ENCODE measurements at regions not wholly inside any gene's neighbourhood (a gene's known extent, or its start where the extent isn't known, plus 50 kb on each side); places are given as distances from the start of the nearest gene placed in this dataset.

DNA sequence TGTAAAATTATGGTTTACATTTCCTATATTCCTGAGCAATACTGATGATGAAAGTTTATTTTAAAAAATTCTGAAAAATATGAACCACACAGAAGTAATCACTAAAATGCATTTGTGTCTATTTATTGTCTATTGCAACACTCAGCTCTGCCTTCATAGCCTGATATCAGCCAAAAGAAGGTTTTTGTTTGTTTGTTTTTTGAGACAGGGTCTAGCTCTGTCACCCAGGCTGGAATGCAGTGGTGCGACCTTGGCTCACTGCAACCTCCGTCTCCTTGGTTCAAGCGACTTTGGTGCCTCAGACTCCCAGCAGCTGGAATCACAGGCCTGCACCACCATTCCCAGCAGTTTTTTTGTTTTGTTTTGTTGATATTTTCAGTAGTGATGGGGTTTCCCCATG is 1560.2 kb downstream of the SI start:
- CTCF ChIA-PET, result no interaction called here
- Histone ChIP-seq H3K4me3 (ENCODE audit: low read depth, low read length) (no peak overlapping the region), H3K36me3 (ENCODE audit: control insufficient read depth in 2 of 2, insufficient read depth in 1 of 2, low read length in 2 of 2) (no peaks in the 10 kb centered on the region), H3K4me1 (ENCODE audit: control insufficient read depth, insufficient read depth, low read length) (no peaks in the 10 kb centered on the region), H3K9me3 (ENCODE audit: control insufficient read depth, insufficient read depth, low read depth, low read length) (no peaks in the 10 kb centered on the region), H3K27ac (ENCODE audit: extremely low read depth, low read depth, low read length) (no peak overlapping the region)
- TF ChIP-seq, protein P1, sequence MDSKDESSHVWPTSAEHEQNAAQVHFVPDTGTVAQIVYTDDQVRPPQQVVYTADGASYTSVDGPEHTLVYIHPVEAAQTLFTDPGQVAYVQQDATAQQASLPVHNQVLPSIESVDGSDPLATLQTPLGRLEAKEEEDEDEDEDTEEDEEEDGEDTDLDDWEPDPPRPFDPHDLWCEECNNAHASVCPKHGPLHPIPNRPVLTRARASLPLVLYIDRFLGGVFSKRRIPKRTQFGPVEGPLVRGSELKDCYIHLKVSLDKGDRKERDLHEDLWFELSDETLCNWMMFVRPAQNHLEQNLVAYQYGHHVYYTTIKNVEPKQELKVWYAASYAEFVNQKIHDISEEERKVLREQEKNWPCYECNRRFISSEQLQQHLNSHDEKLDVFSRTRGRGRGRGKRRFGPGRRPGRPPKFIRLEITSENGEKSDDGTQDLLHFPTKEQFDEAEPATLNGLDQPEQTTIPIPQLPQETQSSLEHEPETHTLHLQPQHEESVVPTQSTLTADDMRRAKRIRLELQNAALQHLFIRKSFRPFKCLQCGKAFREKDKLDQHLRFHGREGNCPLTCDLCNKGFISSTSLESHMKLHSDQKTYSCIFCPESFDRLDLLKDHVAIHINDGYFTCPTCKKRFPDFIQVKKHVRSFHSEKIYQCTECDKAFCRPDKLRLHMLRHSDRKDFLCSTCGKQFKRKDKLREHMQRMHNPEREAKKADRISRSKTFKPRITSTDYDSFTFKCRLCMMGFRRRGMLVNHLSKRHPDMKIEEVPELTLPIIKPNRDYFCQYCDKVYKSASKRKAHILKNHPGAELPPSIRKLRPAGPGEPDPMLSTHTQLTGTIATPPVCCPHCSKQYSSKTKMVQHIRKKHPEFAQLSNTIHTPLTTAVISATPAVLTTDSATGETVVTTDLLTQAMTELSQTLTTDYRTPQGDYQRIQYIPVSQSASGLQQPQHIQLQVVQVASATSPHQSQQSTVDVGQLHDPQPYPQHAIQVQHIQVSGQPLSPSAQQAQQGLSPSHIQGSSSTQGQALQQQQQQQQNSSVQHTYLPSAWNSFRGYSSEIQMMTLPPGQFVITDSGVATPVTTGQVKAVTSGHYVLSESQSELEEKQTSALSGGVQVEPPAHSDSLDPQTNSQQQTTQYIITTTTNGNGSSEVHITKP (tag by site-specific recombination; IDR thresholded peaks at IDR 0.05), result no peak
- no peak for TF ChIP-seq ZNF555 (tag by site-specific recombination; conservative IDR thresholded peaks at IDR 0.05)
- TF ChIP-seq ZBTB48 (tag by site-specific recombination; IDR thresholded peaks at IDR 0.05), result no peak
- TF ChIP-seq ZNF530 (tag by site-specific recombination; IDR thresholded peaks at IDR 0.05; ENCODE audit: low read depth), result no peak
- TF ChIP-seq ZNF341 (tag by site-specific recombination; IDR thresholded peaks at IDR 0.05; ENCODE audit: low read depth), result no peak
- TF ChIP-seq ZNF596 (tag by site-specific recombination; IDR thresholded peaks at IDR 0.05), result no peak
- TF ChIP-seq, protein P2, sequence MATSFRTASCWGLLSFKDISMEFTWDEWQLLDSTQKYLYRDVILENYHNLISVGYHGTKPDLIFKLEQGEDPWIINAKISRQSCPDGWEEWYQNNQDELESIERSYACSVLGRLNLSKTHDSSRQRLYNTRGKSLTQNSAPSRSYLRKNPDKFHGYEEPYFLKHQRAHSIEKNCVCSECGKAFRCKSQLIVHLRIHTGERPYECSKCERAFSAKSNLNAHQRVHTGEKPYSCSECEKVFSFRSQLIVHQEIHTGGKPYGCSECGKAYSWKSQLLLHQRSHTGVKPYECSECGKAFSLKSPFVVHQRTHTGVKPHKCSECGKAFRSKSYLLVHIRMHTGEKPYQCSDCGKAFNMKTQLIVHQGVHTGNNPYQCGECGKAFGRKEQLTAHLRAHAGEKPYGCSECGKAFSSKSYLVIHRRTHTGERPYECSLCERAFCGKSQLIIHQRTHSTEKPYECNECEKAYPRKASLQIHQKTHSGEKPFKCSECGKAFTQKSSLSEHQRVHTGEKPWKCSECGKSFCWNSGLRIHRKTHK (tag by site-specific recombination; IDR thresholded peaks at IDR 0.05), result no peak
- no peak for TF ChIP-seq ZNF707 (tag by site-specific recombination; IDR thresholded peaks at IDR 0.05)
- TF ChIP-seq ZNF585B (tag by site-specific recombination; IDR thresholded peaks at IDR 0.05), result no peak
- no peak for TF ChIP-seq OVOL3 (tag by site-specific recombination; IDR thresholded peaks at IDR 0.05)
- no peak for TF ChIP-seq ZFP41 (tag by site-specific recombination; IDR thresholded peaks at IDR 0.05; ENCODE audit: borderline replicate concordance)
- TF ChIP-seq ZNF623 (tag by site-specific recombination; IDR thresholded peaks at IDR 0.05), result no peak
- no peak for TF ChIP-seq KLF16 (tag by site-specific recombination; IDR thresholded peaks at IDR 0.05)
- TF ChIP-seq ZNF138 (tag by site-specific recombination; IDR thresholded peaks at IDR 0.05; ENCODE audit: borderline replicate concordance), result no peak
- TF ChIP-seq, protein P3, sequence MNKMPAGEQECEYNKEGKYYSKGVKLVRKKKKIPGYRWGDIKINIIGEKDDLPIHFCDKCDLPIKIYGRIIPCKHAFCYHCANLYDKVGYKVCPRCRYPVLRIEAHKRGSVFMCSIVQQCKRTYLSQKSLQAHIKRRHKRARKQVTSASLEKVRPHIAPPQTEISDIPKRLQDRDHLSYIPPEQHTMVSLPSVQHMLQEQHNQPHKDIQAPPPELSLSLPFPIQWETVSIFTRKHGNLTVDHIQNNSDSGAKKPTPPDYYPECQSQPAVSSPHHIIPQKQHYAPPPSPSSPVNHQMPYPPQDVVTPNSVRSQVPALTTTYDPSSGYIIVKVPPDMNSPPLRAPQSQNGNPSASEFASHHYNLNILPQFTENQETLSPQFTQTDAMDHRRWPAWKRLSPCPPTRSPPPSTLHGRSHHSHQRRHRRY (tag by site-specific recombination; IDR thresholded peaks at IDR 0.05), result no peak
- TF ChIP-seq TCF7L2 (IDR thresholded peaks at IDR 0.05; ENCODE audit: borderline replicate concordance, low read depth, low read length), result no peak
- TF ChIP-seq, protein P4, sequence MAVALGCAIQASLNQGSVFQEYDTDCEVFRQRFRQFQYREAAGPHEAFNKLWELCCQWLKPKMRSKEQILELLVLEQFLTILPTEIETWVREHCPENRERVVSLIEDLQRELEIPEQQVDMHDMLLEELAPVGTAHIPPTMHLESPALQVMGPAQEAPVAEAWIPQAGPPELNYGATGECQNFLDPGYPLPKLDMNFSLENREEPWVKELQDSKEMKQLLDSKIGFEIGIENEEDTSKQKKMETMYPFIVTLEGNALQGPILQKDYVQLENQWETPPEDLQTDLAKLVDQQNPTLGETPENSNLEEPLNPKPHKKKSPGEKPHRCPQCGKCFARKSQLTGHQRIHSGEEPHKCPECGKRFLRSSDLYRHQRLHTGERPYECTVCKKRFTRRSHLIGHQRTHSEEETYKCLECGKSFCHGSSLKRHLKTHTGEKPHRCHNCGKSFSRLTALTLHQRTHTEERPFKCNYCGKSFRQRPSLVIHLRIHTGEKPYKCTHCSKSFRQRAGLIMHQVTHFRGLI (tag by site-specific recombination; IDR thresholded peaks at IDR 0.05), result no peak
- no peak for TF ChIP-seq ZNF266 (tag by site-specific recombination; IDR thresholded peaks at IDR 0.05; ENCODE audit: low read depth)
- no peak for TF ChIP-seq KLF8 (tag by site-specific recombination; IDR thresholded peaks at IDR 0.05)
- no peak for TF ChIP-seq ZBTB21 (tag by site-specific recombination; IDR thresholded peaks at IDR 0.05)
- POLR2A ChIA-PET, result no interaction called here

Data from HEK293 (cell line).